ENCODE measurements at regions not wholly inside any gene's neighbourhood (a gene's known extent, or its start where the extent isn't known, plus 50 kb on each side); places are given as distances from the start of the nearest gene placed in this dataset.

GRCh38 chr19:28239270-28239669 is 973.7 kb downstream of the UQCRFS1 start:
- DNase-seq: no peak

GRCh38 chr19:28238270-28238820 is 974.6 kb downstream of the UQCRFS1 start:
- DNase-seq: no peak

GRCh38 chr19:28235606-28236125 is 977.3 kb downstream of the UQCRFS1 start:
- no peak for DNase-seq

GRCh38 chr19:28234637-28235036 is 978.3 kb downstream of the UQCRFS1 start:
- no peak for DNase-seq

GRCh38 chr19:28228854-28229253 is 984.1 kb downstream of the UQCRFS1 start:
- no peak for DNase-seq

- DNase-seq: no peak
These were observed 988.5 kb downstream of the UQCRFS1 start for GRCh38 chr19:28224441-28224840.

GRCh38 chr19:28221736-28222135 is 991.2 kb downstream of the UQCRFS1 start:
- DNase-seq: no peak

- no peak for DNase-seq
These were observed 994.2 kb downstream of the UQCRFS1 start for GRCh38 chr19:28218728-28219127.

GRCh38 chr19:28217022-28217421 is 995.9 kb downstream of the UQCRFS1 start:
- no peak for DNase-seq

GRCh38 chr19:28213470-28214082 is 999.4 kb downstream of the UQCRFS1 start:
- DNase-seq: no peak

- no peak for DNase-seq
These were observed 1002.1 kb downstream of the UQCRFS1 start for GRCh38 chr19:28210886-28211285.

- DNase-seq: no peak
These were observed 1004.2 kb downstream of the UQCRFS1 start for GRCh38 chr19:28208745-28209144.

GRCh38 chr19:28207244-28207643 is 1005.7 kb downstream of the UQCRFS1 start:
- DNase-seq: no peak

- no peak for DNase-seq
These were observed 1011.4 kb downstream of the UQCRFS1 start for GRCh38 chr19:28201462-28201943.

GRCh38 chr19:28199323-28199722 is 1013.6 kb downstream of the UQCRFS1 start:
- no peak for DNase-seq

GRCh38 chr19:28196961-28197360 is 1016.0 kb downstream of the UQCRFS1 start:
- no peak for DNase-seq

GRCh38 chr19:28196101-28196500 is 1016.9 kb downstream of the UQCRFS1 start:
- no peak for DNase-seq

- no peak for DNase-seq
These were observed 1027.3 kb downstream of the UQCRFS1 start for GRCh38 chr19:28185646-28186045.

GRCh38 chr19:28184997-28185396 is 1028.0 kb downstream of the UQCRFS1 start:
- DNase-seq: no peak

GRCh38 chr19:28176193-28176592 is 1036.8 kb downstream of the UQCRFS1 start:
- no peak for DNase-seq

- no peak for DNase-seq
These were observed 1041.0 kb downstream of the UQCRFS1 start for GRCh38 chr19:28171983-28172382.

GRCh38 chr19:28170066-28170465 is 1042.9 kb downstream of the UQCRFS1 start:
- no peak for DNase-seq

GRCh38 chr19:28169168-28169887 is 1043.6 kb downstream of the UQCRFS1 start:
- no peak for DNase-seq

- no peak for DNase-seq
These were observed 1044.4 kb downstream of the UQCRFS1 start for GRCh38 chr19:28168557-28168956.
